SW 1271 (cell line): ENCODE measurements at regions not wholly inside any gene's neighbourhood (a gene's known extent, or its start where the extent isn't known, plus 50 kb on each side); places are given as distances from the start of the nearest gene placed in this dataset.
"Not testable (repeated sequence)": the region's sequence is repeated elsewhere in the genome, so short reads cannot be mapped to it uniquely, and the experiment has no call there.

ENCODE experiments used
- DNase-seq, 2 experiments: peaks; one replicate each; lab custom pipeline; 2025; lab: John Stamatoyannopoulos, UW

DNA sequence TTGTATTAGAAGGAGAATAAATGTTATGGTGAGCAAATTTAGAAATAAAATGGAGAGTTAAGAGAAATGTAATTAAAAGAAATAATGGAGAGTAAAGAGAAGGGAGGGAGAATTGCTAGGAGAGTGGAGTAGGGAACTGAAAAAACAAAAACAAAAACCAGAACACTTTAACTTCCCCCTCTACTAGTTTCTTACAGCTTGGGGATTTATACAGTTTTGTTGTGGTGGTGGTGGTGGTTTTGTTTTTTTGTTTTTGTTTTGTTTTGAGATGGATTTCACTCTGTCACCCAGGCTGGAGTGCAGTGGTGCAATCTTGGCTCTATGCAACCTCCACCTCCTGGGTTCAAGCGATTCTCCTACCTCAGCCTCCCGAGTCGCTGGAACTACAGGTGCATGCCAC, 322.4 kb downstream of the TMEM167A start:
- DNase-seq, result no peak

DNA sequence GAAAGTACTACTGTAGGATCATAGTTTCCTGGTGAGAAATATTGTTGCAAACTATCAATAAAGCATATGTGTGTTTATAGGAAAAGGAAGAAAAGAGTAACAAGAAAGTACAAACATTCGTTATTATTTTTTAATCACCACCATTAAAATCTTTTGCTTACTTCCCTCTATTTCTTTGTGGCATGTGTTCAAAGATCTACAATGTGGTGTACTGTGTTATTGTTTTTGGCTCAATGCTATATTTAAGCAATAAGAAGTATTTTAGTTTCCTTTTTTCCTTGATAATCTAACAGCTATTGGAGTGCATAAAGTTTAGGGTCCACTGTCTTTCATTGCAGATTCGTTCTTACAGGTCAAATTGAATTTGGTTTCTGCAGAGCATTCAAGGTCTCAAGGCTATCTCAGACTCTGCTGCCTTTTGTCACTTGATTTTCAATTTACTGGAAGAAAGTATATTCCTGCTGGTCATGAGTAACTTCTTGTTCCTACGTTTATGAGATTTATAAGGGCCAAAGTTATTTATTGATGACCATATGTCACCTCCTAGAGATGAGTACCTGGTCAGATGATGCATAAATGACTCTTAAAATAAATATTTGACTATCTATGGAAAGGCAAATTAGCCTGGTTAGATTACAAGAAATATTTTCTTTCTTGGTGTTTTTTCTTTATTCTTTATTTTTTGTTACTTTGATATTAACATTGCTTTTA, 323.0 kb downstream of the TMEM167A start:
- no peak for DNase-seq

DNA sequence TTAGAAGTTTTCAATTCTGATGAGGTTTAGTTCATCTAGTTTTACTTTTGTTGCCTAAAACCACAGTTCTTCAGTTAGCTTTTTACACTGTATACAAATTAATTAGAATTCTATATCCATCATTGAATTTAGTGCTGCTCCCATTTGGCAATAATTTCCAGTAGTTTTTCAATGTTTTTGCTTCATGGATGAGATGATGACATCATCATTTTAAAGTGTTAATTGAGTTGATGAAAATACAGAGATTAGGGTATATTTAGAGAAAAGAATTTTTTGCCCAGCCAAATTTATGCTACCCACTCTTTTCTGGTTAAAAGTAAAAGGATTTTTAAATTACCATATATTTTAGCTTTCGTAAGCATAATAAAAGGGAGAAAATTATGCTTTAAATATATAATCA, 323.8 kb downstream of the TMEM167A start:
- DNase-seq, result no peak

DNA sequence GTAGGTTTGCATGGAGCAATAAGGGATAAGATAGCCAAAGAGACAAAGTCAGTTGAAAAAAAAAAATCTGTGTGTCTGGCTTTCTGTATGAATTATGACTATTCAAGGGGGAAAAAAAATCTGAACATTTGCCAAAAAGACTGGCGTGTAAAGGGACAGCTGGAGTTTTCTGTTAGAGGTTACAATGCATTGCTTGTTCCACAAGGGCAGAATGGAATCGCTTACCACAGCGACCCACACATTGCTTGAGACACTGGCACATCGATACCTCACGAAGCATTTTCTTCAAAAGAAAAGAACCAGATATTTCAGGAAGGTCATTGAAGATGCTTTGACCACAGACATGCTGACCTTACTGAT, 327.8 kb downstream of the TMEM167A start:
- no peak for DNase-seq

DNA sequence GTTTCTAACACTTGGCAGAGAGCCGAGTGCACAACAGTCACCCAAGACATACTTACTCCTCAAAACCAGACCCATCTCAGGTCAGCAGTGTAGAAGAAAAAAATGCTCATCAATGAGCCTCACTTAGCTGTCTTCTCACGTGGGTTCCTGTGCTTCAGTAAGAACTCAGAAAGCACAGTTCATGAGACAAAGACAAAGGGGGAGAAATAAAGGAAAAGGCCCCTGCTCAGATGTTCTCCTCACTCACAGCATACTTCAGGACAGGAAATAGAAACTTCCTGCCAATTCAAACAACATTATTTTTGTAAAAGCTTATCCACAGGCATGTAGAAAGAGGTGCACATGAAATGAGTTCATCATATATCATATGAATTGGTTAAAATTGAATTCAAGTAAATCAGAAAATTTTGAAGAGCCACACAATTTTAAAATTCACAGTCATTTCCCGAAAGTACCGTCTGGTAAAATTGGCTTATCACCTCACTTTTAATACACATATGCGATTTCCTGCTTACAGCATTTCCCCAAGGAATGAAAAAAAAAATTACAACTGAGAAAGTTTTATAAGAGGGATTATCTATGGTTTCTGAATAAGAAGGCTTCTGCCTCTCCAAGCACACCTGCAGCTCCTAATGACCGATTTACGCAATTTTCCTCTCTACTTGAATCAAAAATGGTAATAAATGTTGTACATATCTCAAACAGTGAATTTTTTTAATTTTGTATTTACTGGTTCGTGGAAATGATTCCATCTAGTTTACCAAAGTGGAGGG, 328.3 kb downstream of the TMEM167A start:
- DNase-seq, result no peak

DNA sequence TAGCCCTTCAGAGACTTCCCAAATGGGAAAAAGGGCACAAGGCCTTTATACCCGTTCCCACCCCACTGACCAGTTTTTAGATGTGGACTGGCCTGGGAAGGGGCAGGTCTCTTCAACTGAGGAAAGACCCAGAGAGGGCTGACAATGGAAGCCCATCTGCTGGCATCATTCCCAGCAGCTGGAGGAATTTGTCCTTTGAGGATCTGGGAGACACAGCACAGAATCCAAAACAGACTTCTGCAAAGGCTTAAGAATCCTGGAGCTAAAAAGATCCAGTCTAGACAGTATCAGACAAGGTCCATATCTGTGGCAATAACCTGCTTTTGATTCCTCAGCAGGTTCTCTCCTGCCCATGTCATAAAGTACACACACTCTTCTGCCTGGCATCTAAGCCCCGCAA, 329.2 kb downstream of the TMEM167A start:
- DNase-seq, result no peak

DNA sequence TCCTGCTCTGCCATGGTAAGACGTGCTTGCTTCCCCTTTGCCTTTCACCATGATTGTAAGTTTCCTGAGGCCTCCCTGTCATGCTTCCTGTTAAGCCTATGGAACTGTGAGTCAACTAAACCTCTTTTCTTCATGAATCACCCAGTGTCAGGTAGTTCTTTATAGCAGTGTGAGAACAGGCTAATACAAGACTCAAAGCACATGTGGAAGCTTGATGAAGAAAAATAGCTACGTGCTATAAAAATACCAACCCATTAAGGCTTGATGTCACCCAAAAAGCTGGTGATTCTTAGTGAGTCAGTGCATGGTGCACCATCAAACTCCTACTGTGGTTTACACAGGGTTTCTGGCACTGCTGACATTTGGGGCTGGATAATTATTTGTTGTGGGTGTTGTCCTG, 332.2 kb downstream of the TMEM167A start:
- DNase-seq, result no peak

DNA sequence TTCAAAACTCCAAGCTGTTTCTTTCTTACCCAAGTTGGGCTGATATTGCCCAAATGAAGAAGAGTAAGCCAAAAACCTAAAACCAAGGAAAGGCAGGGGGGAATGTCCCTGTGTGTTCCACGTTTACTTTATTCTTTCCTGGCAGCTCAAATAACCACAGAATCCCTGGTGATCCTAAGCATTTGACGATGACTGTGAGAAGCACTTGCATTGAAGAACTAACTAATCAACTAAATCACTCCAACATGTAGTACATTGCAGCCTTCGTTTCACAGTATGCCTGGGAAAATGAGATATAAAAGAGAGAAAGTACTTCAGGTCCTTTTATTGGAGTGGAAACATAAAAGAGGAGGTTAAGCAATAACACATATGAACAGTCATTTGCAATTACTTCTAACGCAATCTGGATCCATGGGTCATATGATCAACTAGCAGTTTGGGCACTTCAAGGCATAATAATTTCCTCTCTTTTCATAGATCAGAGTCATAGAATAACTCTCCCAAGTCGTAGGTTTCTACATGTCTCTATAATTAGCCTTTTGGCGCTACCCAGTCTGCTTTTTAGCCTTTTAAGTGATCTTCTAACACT, 338.4 kb downstream of the TMEM167A start:
- no peak for DNase-seq

DNA sequence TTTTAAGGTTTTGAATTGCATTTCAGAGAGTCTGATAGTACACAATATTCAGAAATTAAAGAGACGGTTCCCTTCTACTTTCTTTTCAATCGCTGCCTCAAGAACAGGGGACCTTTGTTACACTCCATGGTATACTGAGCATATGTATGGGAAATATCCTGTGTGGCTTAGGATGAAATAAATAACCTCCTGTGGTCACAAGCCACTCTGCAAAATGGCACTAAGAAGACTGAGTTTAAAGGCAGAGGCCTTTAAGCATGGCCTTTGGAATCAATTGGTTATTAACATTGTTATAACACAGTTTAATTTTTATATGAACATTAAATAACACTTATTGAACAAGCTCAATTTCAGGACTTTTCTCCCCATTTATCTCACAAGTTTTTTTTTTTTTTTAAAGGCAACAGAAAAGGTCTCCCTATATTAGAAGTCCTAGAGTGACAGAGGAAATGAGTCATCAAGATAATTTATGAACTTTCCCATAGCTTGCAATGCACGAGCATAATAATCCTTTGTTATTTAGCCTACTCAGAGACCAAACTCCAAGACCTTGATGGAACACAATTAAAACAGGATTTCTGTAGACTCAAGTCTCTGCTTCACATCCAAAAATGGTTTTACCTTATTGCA, 341.9 kb downstream of the TMEM167A start:
- peak; percentile 16 to 77 for DNase-seq

DNA sequence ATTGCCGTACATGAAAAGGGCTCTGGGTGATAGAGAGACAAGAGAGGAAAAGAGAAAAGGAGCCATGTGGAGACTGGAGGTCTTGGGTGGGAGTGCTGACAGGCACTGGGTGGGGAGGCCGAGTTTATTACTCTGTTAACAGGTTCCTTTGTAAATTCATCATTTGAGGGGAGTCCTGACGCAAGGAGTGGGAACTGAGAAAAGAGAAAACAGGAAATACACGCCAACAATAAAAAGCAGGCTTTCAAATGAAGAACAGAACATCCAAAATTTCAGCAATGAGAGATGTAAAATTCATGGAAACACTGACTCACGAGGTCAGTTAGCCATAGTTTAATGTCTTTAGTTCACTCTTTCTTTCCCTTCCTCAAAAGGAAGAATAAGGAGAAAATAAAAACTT, 342.8 kb downstream of the TMEM167A start:
- no peak for DNase-seq

DNA sequence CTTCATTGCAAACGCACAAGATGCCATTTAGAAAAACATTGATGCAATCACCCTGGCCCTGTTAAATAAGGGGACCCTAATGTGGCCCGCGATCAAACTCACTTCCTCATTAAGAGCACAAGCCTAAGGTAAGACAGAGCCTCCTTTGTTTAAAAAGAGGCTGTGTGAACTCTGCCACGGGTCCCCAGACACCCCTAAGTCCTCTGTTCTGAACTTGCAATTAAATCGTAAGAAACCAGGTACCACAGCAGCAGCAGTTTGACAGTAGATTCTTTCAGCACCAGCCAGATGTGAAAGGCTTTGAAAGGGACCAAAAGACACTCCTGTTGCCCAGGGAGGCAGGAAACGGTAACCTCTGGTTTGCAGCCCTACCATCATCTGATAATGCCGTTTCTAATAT, 346.3 kb downstream of the TMEM167A start:
- no peak for DNase-seq

DNA sequence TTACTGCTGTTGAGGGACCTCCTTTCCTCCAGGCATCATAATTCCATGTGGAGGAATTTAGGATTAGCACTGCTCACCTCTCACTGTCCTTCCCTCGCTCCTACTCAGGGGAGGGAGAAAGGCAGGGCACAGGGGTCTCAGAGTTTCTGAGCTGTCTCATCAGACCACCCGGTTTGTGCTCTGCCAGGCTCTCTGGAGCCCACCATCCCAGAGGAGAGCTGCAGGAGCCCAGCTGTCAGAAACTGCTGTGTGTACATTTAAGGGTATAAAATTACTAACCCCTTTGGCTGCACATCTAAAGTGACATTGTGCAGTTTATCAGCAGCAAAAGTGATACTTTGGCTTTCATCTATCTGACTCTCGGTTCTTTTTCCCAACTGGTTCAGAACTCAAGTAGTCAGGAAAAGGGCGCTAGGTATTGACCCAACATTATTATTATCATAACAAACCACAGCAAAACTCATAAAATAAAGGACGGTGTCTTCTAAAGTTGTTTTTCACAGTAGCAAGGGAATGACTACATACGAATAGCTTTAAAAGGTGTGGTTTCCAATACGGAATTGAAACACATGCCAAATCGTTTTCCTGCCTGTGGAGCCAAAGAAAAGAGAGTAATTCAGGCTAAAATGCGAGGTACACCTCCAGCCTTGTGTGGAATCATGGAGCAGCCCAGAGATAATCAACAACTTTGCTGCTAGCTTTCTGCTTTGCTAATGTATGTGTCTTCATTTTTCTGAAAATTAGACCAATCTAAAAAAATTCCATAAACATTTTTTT, 348.1 kb downstream of the TMEM167A start:
- no peak for DNase-seq

DNA sequence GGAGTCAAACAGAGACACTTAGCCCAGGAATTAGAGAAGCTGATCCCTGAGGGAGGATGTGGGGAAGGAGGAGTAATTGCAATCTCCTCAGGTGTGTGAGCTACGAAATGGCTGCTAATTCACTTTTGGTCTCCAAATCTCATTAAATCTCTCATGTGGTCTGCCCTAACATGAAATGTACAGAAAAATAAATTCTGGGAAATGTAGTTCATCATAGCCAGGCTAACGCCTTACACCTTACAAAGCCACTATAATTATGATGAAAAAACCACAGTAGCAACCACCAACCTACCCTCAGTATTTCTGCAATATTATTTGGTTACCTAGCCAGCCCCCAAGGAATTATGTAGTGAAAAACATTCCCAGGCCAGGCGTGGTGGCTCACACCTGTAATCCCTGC, 354.0 kb downstream of the TMEM167A start:
- DNase-seq, result no peak

DNA sequence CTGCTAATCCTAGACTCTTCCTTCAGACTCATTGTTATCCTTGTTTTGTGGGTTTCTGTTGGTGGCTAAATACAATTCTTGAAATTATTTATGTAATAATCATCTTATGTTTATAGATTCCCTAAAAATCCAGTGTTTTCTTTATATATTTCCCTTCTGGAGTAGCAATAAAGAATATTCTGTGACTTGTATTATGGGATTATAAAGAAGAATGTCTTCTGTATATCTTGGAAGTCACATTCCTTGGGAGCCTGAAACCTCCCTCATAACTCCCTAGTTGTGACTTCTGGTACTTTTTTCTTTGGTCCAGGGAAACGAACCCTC, 356.1 kb downstream of the TMEM167A start:
- DNase-seq, result no peak

DNA sequence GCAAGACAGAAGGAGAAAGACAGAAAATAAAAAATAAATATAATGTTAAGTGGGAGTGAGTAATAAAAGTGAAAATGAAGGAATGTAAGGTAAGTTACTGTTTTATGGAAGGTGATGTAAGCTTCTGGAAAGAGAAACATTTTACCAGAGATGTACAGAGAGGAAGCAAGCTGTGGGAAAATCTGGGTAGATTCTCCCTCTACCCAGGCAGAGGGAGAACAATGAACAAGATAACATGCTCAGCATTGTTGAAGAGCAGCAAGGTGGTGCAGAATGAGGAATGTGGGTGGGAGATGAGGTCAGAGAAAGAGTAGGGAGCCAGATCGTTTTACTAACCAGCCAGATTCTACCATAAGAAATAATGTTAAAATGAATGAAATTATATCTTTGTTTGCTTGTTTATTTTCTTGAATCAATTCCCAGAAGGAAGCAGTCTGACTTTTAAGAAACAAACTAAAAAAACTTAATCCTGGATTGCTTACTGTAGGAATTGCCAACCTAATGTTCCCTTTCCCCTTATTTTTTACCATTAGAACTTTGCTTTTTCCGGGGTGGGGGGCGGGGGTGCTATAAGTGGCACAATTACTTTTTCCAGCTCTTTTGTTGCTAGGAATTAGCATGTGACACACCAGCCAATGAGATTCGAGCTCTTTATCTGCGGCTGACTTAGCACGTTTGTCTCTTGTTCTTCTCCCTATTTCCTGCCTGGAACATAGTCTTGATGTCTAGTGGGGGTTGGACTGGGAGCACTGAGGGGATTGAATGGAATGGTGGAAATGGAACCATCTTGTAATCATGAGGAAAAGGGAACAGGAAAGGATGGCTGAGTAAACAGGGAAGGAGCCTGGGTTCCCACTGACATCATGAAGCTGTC, 356.7 kb downstream of the TMEM167A start:
- no peak for DNase-seq

DNA sequence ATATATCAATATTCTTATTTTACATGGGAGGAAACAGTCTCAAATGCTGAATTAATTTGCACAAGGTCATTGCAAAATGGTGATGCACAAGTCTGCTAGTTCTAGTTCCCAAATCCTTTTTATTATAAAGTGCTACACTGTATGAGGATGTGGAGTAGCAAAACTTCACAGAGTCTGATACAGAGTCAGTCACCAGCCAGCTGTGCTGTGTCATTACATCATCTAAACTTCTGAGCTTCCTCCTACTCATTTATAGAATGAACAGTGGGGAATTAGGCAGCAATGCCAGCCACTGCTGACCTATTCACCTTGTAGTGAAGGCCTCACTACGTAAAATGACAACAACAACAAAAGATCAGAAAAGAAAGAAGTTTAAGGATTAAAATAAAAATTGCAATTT, 357.8 kb downstream of the TMEM167A start:
- no peak for DNase-seq

DNA sequence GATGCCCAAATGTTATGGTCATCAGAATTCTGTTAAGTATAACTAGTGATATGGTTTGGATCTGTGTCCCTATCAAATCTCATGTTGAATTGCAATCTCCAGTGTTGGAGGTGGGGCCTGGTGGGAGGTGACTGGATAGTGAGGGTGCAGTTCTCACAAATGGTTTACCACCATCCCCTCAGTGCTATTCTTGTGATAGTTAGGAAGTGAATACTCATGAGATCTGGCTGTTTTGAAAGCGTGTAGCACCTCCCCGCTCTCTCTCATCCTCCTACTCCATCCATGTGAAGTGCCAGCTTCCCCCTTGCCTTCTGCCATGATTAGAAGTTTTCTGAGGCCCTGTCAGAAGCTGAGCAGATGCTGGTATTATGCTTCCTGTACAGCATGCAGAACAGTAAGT, 359.5 kb downstream of the TMEM167A start:
- DNase-seq, result no peak

DNA sequence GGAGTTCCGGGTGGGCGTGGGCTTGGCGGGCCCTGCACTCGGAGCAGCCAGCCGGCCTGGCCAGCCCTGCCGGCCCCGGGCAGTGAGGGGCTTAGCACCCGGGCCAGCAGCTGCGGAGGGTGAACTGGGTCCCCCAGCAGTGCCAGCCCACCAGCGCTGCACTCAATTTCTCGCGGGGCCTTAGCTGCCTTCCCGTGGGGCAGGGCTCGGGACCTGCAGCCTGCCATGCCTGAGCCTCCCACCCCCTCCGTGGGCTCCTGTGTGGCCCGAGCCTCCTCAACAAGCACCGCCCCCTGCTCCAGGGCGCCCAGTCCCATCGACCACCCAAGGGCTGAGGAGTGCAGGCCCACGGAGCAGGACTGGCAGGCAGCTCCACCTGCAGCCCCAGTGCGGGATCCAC, 362.5 kb downstream of the TMEM167A start:
- DNase-seq, result not testable (repeated sequence)

DNA sequence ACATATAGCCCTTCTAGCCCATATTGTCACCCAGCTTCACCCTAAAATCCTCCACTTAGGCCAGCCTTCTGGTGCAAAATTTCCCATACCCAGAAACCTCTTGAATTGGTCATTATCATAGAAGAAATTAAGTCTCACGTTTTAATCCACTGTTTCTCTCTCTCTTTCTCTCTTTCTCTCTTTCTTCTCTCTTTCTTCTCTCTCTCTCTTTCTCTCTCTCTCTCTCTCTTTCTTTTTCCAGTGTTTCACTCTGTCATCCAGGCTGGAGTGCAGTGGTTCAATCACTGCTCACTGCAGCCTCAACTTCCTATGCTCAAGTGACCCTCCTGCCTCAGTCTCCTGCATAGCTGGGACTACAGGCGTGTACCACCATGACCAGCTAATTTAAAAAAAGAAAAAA, 363.4 kb downstream of the TMEM167A start:
- DNase-seq, result no peak

DNA sequence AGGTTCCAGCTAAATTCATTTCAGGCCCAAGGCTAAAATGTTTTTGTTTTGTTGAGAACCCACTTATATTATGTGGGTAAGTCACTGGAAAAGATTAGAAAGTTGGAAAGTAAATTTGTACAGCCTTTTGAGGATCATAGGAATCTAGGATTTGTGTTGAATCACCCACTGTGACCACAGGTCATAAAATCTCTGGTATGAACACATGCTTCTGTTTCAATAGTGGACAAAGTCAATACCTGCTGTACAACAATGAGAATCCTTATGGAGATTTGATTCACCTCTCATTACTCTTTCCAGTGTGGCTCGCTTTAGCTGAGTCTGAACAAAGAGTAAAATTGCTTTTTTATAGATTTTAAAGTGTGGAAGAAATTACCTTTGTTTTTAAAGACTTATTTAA, 369.5 kb downstream of the TMEM167A start:
- DNase-seq, result no peak

DNA sequence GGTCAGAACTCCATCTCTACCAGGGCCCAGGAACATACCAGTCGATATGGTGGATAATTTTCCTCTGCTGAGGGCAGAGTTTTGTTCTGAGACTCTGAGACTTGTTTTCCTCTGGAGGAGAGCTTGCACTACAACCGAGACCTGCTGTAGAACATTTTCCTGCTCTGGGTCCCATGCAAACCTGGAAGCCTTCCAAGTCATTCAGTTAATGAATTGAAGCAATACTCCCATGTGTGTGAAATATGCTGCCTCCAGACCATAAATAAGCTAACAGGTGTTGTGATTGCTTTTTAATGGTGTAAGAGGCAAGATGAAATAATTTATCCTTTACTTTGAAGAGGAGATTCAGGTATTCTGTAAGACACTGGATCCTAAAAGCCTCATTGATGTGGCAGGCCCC, 372.8 kb downstream of the TMEM167A start:
- DNase-seq, result no peak
